AG04450 (cell line): ENCODE measurements at regions not wholly inside any gene's neighbourhood (a gene's known extent, or its start where the extent isn't known, plus 50 kb on each side); places are given as distances from the start of the nearest gene placed in this dataset.

Source experiments
- CTCF ChIA-PET: fragments of 300-600, 350-600 bp; formaldehyde crosslinking; extraction: SDS; loops from one replicate; lab custom pipeline; 2022; ENCODE audit warnings: antibody characterized with exemption, inconsistent platforms; lab: Charles Lee
- POLR2A ChIA-PET: fragments of 350-600 bp; formaldehyde crosslinking; extraction: SDS; loops from one replicate; lab custom pipeline; 2021; ENCODE audit warnings: antibody characterized with exemption, inconsistent platforms; lab: Yijun Ruan, JAX
- DNase-seq: peaks from one replicate; pipeline ENCODE4 v3.0.0-alpha.2; 2011; ENCODE audit warnings: low read depth, low spot score
- H3K27ac ChIP-seq: one replicate; pipeline ENCODE4 v1.5.1; 2012; ENCODE audit warnings: low read depth, low read length, control low read depth
- H3K27me3 ChIP-seq: one replicate; pipeline ENCODE4 v1.6.0; 2012; ENCODE audit warnings: low read length; ENCODE audit not compliant: control insufficient read depth, insufficient read depth
- H3K4me3 ChIP-seq: 2 replicates; pipeline ENCODE4 v1.5.1; 2011; ENCODE audit warnings: mild to moderate bottlenecking, low read depth, low read length, control low read depth
- H3K9me3 ChIP-seq: 2 replicates; pipeline ENCODE4 v1.5.1; 2012; ENCODE audit warnings: low read length; ENCODE audit not compliant: control insufficient read depth, insufficient read depth
- TF ChIP-seq, protein P1 (sequence below): IDR thresholded peaks from 2 replicates; pipeline ENCODE4 v1.5.1; 2011; ENCODE audit warnings: low read depth, low read length, control low read depth, inconsistent platforms

DNA sequence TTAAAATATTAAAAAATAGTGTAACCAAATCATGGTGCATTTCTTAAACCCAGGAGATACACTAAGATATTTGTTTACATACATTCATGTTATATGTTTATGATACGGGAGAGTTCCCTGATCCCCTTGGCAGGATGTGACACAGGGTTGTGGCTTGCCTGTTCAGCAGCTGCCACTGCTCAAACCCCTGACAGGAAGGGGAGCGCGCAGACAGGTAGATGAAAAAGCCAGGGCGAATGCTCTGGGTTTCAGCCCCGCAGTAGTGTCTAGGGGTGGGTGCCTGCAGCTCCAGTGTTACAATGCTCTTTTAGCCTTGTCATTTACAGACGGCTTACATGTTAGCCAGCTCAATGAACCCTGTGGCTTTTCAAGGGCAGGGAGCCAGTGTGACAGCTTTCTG is 1343.8 kb upstream of the IGFBP7 start:
- TF ChIP-seq, protein P1, sequence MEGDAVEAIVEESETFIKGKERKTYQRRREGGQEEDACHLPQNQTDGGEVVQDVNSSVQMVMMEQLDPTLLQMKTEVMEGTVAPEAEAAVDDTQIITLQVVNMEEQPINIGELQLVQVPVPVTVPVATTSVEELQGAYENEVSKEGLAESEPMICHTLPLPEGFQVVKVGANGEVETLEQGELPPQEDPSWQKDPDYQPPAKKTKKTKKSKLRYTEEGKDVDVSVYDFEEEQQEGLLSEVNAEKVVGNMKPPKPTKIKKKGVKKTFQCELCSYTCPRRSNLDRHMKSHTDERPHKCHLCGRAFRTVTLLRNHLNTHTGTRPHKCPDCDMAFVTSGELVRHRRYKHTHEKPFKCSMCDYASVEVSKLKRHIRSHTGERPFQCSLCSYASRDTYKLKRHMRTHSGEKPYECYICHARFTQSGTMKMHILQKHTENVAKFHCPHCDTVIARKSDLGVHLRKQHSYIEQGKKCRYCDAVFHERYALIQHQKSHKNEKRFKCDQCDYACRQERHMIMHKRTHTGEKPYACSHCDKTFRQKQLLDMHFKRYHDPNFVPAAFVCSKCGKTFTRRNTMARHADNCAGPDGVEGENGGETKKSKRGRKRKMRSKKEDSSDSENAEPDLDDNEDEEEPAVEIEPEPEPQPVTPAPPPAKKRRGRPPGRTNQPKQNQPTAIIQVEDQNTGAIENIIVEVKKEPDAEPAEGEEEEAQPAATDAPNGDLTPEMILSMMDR, result no peak
- Histone ChIP-seq H3K4me3 (no peak overlapping the region), H3K27ac (no peak overlapping the region), H3K27me3 (no peaks in the 10 kb centered on the region), H3K9me3 (peaks cover 18% of the 10 kb centered on the region)
- CTCF ChIA-PET, result no interaction called here
- no peak for DNase-seq
- POLR2A ChIA-PET, result no interaction called here

DNA sequence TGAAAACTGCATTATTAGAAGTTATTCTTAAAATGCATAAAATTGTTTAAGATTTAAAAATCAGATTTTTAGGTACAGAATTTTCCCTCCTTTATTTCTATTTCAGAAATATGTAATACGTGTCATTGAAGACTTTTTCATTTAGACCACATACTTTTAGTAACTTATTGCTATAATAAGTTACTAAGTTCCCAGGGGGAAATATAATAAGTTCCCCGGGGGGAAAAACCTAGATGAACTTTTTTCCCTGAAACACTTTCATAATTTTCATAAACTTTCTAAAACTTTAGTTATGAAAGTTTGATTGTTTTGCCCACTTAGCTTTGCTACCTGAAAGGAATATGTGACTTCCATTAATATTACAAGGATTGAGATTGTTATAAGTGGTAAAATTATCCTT is 1341.5 kb upstream of the IGFBP7 start:
- POLR2A ChIA-PET, result no interaction called here
- TF ChIP-seq, protein P1, result no peak
- no peak for DNase-seq
- H3K9me3 ChIP-seq, result peaks cover 11% of the 10 kb centered on the region
- H3K4me3 ChIP-seq, result no peak overlapping the region
- no peaks in the 10 kb centered on the region for H3K27me3 ChIP-seq
- CTCF ChIA-PET, result no interaction called here
- no peak overlapping the region for H3K27ac ChIP-seq

DNA sequence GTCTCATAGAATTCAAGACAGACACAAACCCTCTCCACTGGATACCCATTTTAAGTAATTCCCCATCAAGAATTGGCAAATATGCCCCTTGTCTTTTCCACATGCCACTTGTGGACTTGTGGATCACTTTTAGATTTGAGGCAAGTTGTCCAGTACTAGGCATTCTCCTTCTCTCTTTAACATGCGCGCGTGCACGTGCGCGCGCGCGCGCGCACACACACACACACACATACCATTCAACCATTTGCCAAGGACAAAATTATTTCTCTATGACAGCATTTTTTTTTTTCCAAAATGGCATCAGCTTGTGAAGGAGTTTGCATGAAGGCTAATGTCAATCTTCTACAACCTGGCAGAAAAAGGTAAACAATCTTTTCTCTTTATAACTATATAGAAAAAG is 1325.7 kb upstream of the IGFBP7 start:
- TF ChIP-seq, protein P1, result no peak
- DNase-seq, result no peak
- POLR2A ChIA-PET, result no interaction called here
- no peak overlapping the region for H3K27ac ChIP-seq
- peaks cover 12% of the 10 kb centered on the region for H3K9me3 ChIP-seq
- H3K4me3 ChIP-seq, result no peak overlapping the region
- CTCF ChIA-PET, result no interaction called here
- no peaks in the 10 kb centered on the region for H3K27me3 ChIP-seq

DNA sequence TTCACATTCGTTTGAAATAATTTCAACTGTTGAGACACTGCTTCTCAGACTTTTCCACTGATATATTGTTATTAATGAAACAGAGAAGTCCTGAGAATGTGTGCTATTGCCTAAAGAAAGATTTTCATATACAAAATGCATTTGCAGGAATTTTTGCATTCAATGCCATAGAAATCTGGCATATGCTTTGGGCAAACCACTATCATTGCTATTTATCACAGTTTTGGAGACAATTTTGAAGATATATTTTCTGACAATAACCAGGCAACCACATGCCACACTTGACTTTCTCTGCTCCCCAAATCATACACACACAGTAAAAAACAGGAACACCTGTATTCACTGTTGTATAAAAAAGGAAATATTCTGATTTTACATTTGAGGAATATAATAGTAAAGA is 1303.7 kb upstream of the IGFBP7 start:
- Histone ChIP-seq H3K4me3 (no peak overlapping the region), H3K27ac (no peak overlapping the region), H3K27me3 (no peaks in the 10 kb centered on the region), H3K9me3 (no peaks in the 10 kb centered on the region)
- CTCF ChIA-PET, result no interaction called here
- TF ChIP-seq, protein P1, result no peak
- POLR2A ChIA-PET, result no interaction called here
- DNase-seq, result no peak

DNA sequence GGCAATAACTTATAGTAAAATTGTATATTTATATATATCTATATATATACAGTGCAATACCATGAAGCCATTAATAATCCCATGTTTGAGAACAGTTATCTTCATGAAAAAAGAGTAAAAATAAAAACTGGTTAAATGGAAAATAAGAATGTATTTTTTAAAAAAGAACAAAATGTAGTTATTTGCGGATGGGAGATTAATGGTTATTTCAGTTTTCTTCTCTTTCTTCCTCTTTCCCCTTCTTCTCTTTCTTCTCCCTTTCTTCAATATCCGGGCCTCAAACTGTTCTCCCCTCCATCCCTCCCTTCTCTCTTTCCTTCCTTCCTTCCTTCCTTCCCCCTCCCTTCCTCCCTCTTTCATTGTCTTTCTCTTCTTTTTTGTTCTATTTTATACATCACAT is 1301.7 kb upstream of the IGFBP7 start:
- H3K27me3 ChIP-seq, result no peaks in the 10 kb centered on the region
- no peak for DNase-seq
- ChIA-PET CTCF (no interaction called here), POLR2A (no interaction called here)
- no peak overlapping the region for H3K4me3 ChIP-seq
- TF ChIP-seq, protein P1, result no peak
- H3K27ac ChIP-seq, result no peak overlapping the region
- H3K9me3 ChIP-seq, result no peaks in the 10 kb centered on the region
